ENCODE measurements at regions not wholly inside any gene's neighbourhood (a gene's known extent, or its start where the extent isn't known, plus 50 kb on each side); places are given as distances from the start of the nearest gene placed in this dataset.

- TF ChIP-seq ZNF512 (CRISPR knock-in tag; IDR thresholded peaks at IDR 0.05; ENCODE audit: borderline replicate concordance) (no peak), GTF2I (CRISPR knock-in tag; conservative IDR thresholded peaks at IDR 0.05) (no peak), HMGA2 (CRISPR knock-in tag; IDR thresholded peaks at IDR 0.05) (no peak), ATF2 (CRISPR knock-in tag; IDR thresholded peaks at IDR 0.05; ENCODE audit: borderline replicate concordance, low read depth) (no peak), ATF1 (CRISPR knock-in tag; IDR thresholded peaks at IDR 0.05) (no peak), ZNF219 (CRISPR knock-in tag; IDR thresholded peaks at IDR 0.05; ENCODE audit: borderline replicate concordance) (no peak), ZBTB21 (CRISPR knock-in tag; IDR thresholded peaks at IDR 0.05; ENCODE audit: borderline replicate concordance) (no peak), ZNF281 (CRISPR knock-in tag; IDR thresholded peaks at IDR 0.05) (no peak), ZNF138 (CRISPR knock-in tag; conservative IDR thresholded peaks at IDR 0.05) (no peak), MXD4 (CRISPR knock-in tag; IDR thresholded peaks at IDR 0.05; ENCODE audit: borderline replicate concordance) (no peak), CDX4 (CRISPR knock-in tag; IDR thresholded peaks at IDR 0.05; ENCODE audit: borderline replicate concordance) (no peak), TEAD4 (CRISPR knock-in tag; IDR thresholded peaks at IDR 0.05) (no peak), ZNF425 (CRISPR knock-in tag; conservative IDR thresholded peaks at IDR 0.05) (no peak), AFF4 (CRISPR knock-in tag; IDR thresholded peaks at IDR 0.05; ENCODE audit: borderline replicate concordance) (no peak), MYBL2 (CRISPR knock-in tag; IDR thresholded peaks at IDR 0.05) (no peak), NR2C2 (CRISPR knock-in tag; IDR thresholded peaks at IDR 0.05) (no peak), ZBTB43 (CRISPR knock-in tag; IDR thresholded peaks at IDR 0.05) (no peak), KAT7 (CRISPR knock-in tag; IDR thresholded peaks at IDR 0.05; ENCODE audit: borderline replicate concordance) (no peak)
- peaks cover 38% of the 10 kb centered on the region for H3K36me3 Mint-ChIP-seq
- no peak overlapping the region for H3K27ac Mint-ChIP-seq
- POLR2A ChIA-PET = no interaction called here
- ATAC-seq (no peak), DNase-seq (ENCODE audit: low spot score) (no peak)
- H3K4me1 Mint-ChIP-seq = no peaks in the 10 kb centered on the region
- H3K9me3 Mint-ChIP-seq = peaks cover 56% of the 10 kb centered on the region
- H3K27me3 Mint-ChIP-seq (ENCODE audit: low read depth) = peaks cover 16% of the 10 kb centered on the region
- CTCF ChIA-PET = interaction anchor here (1.8 kb wide), 1 partner anchor 100 kb away, joined by 6 read pairs; no protein-coding TSS in a partner anchor
- no peak overlapping the region for H3K4me3 Mint-ChIP-seq
Observed at GRCh38 chr11:11056316-11056715, 198.5 kb upstream of the ZBED5 start.
